Astrocyte (in vitro differentiated cells and primary cell): ENCODE measurements at regions not wholly inside any gene's neighbourhood (a gene's known extent, or its start where the extent isn't known, plus 50 kb on each side); places are given as distances from the start of the nearest gene placed in this dataset.

Source experiments
- DNase-seq: peaks from one replicate; pipeline ENCODE4 v3.0.0-alpha.2; 2010; ENCODE audit warnings: low read depth
- FAIRE-seq: peaks from 2 replicates; lab custom pipeline; 2011; peaks lifted over from hg19 to GRCh38; lab: Jason Lieb, UNC
- H2AFZ ChIP-seq: 2 replicates; pipeline ENCODE4 v1.6.0; 2012; ENCODE audit warnings: low read depth, low read length, inconsistent platforms
- H3K27ac ChIP-seq: 2 replicates; pipeline ENCODE4 v1.5.1; 2011; ENCODE audit warnings: low read depth, low read length, inconsistent platforms
- H3K27me3 ChIP-seq: 2 replicates; pipeline ENCODE4 v1.6.0; 2011; ENCODE audit warnings: low read length, inconsistent platforms; ENCODE audit not compliant: insufficient read depth
- H3K36me3 ChIP-seq: 2 replicates; pipeline ENCODE4 v1.5.1; 2011; ENCODE audit warnings: low read length, inconsistent platforms; ENCODE audit not compliant: insufficient read depth
- H3K4me1 ChIP-seq: 2 replicates; pipeline ENCODE4 v1.5.1; 2011; ENCODE audit warnings: low read length, inconsistent platforms; ENCODE audit not compliant: insufficient read depth
- H3K4me2 ChIP-seq: 2 replicates; pipeline ENCODE4 v1.6.0; 2012; ENCODE audit warnings: low read length, inconsistent platforms
- H3K4me3 ChIP-seq: 2 replicates; pipeline ENCODE4 v1.5.1; 2011; ENCODE audit warnings: low read depth, mild to moderate bottlenecking, low read length, inconsistent platforms; ENCODE audit not compliant: insufficient read depth
- H3K79me2 ChIP-seq: 2 replicates; pipeline ENCODE4 v1.6.0; 2012; ENCODE audit warnings: mild to moderate bottlenecking, low read length, inconsistent platforms; ENCODE audit not compliant: insufficient read depth
- H3K9ac ChIP-seq: 2 replicates; pipeline ENCODE4 v1.6.0; 2012; ENCODE audit warnings: mild to moderate bottlenecking, low read length, inconsistent platforms
- H3K9me3 ChIP-seq: 2 replicates; pipeline ENCODE4 v1.5.1; 2012; ENCODE audit warnings: low read depth, mild to moderate bottlenecking, low read length, inconsistent platforms; ENCODE audit not compliant: insufficient read depth
- H4K20me1 ChIP-seq: 2 replicates; pipeline ENCODE4 v1.6.0; 2012; ENCODE audit warnings: low read length, inconsistent platforms; ENCODE audit not compliant: insufficient read depth
- H3K27ac Mint-ChIP-seq: one replicate; pipeline ENCODE4 v1.8.0; 2021; ENCODE audit warnings: mild to moderate bottlenecking, mixed read lengths; ENCODE audit not compliant: unreplicated experiment
- H3K27me3 Mint-ChIP-seq: one replicate; pipeline ENCODE4 v1.8.0; 2021; ENCODE audit warnings: low read depth, mixed read lengths; ENCODE audit not compliant: unreplicated experiment
- H3K36me3 Mint-ChIP-seq: one replicate; pipeline ENCODE4 v1.8.0; 2021; ENCODE audit warnings: low read depth, mixed read lengths; ENCODE audit not compliant: unreplicated experiment
- H3K4me1 Mint-ChIP-seq: one replicate; pipeline ENCODE4 v1.8.0; 2021; ENCODE audit warnings: low read depth, mixed read lengths; ENCODE audit not compliant: unreplicated experiment
- H3K4me3 Mint-ChIP-seq: one replicate; pipeline ENCODE4 v1.8.0; 2021; ENCODE audit warnings: mild to moderate bottlenecking, moderate library complexity, mixed read lengths; ENCODE audit not compliant: unreplicated experiment
- H3K9me3 Mint-ChIP-seq: one replicate; pipeline ENCODE4 v1.8.0; 2021; ENCODE audit warnings: mild to moderate bottlenecking, mixed read lengths; ENCODE audit not compliant: unreplicated experiment
- CTCF ChIP-seq: IDR thresholded peaks from 2 replicates; pipeline ENCODE4 v1.5.1; 2011; ENCODE audit warnings: low read depth, mild to moderate bottlenecking, inconsistent platforms, low read length, moderate library complexity; ENCODE audit not compliant: insufficient read depth
- EZH2 ChIP-seq: IDR thresholded peaks from 2 replicates; pipeline ENCODE4 v1.6.1; 2012; ENCODE audit warnings: mild to moderate bottlenecking, low read length, inconsistent platforms; ENCODE audit not compliant: insufficient read depth

GRCh38 chr12:13372386-13372785 is 175.9 kb downstream of the EMP1 start:
- no peak for DNase-seq
- no peak for TF ChIP-seq EZH2
- TF ChIP-seq CTCF: no peak
- H3K36me3 Mint-ChIP-seq: no peaks in the 10 kb centered on the region
- FAIRE-seq: no peak
- H3K9ac ChIP-seq: no peak overlapping the region
- peaks cover 2% of the 10 kb centered on the region for H3K27me3 ChIP-seq
- H3K9me3 Mint-ChIP-seq: peaks cover under 1% of the 10 kb centered on the region
- H3K4me1 Mint-ChIP-seq: peaks cover 8% of the 10 kb centered on the region
- no peaks in the 10 kb centered on the region for H3K9me3 ChIP-seq
- no peaks in the 10 kb centered on the region for H3K36me3 ChIP-seq
- no peak overlapping the region for H3K4me2 ChIP-seq
- H3K79me2 ChIP-seq: no peaks in the 10 kb centered on the region
- no peak overlapping the region for H3K4me3 ChIP-seq
- peaks cover 2% of the 10 kb centered on the region for H3K27me3 Mint-ChIP-seq
- no peak overlapping the region for H3K27ac ChIP-seq
- H3K4me1 ChIP-seq: no peaks in the 10 kb centered on the region
- H3K27ac Mint-ChIP-seq: no peak overlapping the region
- H4K20me1 ChIP-seq: no peaks in the 10 kb centered on the region
- no peak overlapping the region for H3K4me3 Mint-ChIP-seq
- no peak overlapping the region for H2AFZ ChIP-seq

- Mint-ChIP-seq H3K27me3 (peaks cover 2% of the 10 kb centered on the region), H3K4me3 (no peak overlapping the region)
Observed at GRCh38 chr12:13371797-13372196, 175.3 kb downstream of the EMP1 start.

GRCh38 chr12:13371367-13371766 is 174.8 kb downstream of the EMP1 start:
- Histone ChIP-seq H3K79me2 (no peaks in the 10 kb centered on the region), H3K4me1 (no peaks in the 10 kb centered on the region), H3K36me3 (no peaks in the 10 kb centered on the region), H4K20me1 (no peaks in the 10 kb centered on the region), H3K27ac (no peak overlapping the region), H2AFZ (no peak overlapping the region), H3K9me3 (no peaks in the 10 kb centered on the region), H3K4me2 (no peak overlapping the region), H3K4me3 (no peak overlapping the region), H3K9ac (no peak overlapping the region), H3K27me3 (peaks cover 2% of the 10 kb centered on the region)
- no peaks in the 10 kb centered on the region for H3K9me3 Mint-ChIP-seq
- FAIRE-seq (no peak), DNase-seq (no peak)
- no peaks in the 10 kb centered on the region for H3K4me1 Mint-ChIP-seq
- no peaks in the 10 kb centered on the region for H3K36me3 Mint-ChIP-seq
- no peak overlapping the region for H3K4me3 Mint-ChIP-seq
- H3K27ac Mint-ChIP-seq: no peak overlapping the region
- peaks cover 2% of the 10 kb centered on the region for H3K27me3 Mint-ChIP-seq
- TF ChIP-seq EZH2: no peak
- TF ChIP-seq CTCF: no peak

More at GRCh38 chr12:13371797-13372196, 175.3 kb downstream of the EMP1 start:
- H3K36me3 Mint-ChIP-seq: no peaks in the 10 kb centered on the region
- TF ChIP-seq EZH2 (no peak), CTCF (no peak)
- Histone ChIP-seq H3K4me3 (no peak overlapping the region), H3K9me3 (no peaks in the 10 kb centered on the region), H3K9ac (no peak overlapping the region), H4K20me1 (no peaks in the 10 kb centered on the region), H3K27me3 (peaks cover 2% of the 10 kb centered on the region), H3K79me2 (no peaks in the 10 kb centered on the region), H2AFZ (no peak overlapping the region), H3K36me3 (no peaks in the 10 kb centered on the region), H3K4me2 (no peak overlapping the region), H3K4me1 (no peaks in the 10 kb centered on the region), H3K27ac (no peak overlapping the region)
- H3K9me3 Mint-ChIP-seq: no peaks in the 10 kb centered on the region
- no peak for DNase-seq
- no peak overlapping the region for H3K27ac Mint-ChIP-seq
- peaks cover 3% of the 10 kb centered on the region for H3K4me1 Mint-ChIP-seq
- FAIRE-seq: no peak
